DOHH2 (cell line): ENCODE measurements at regions not wholly inside any gene's neighbourhood (a gene's known extent, or its start where the extent isn't known, plus 50 kb on each side); places are given as distances from the start of the nearest gene placed in this dataset.

ENCODE experiments used
- H3F3A ChIP-seq: fragments of 200-600 bp; sonication (generic), shearing (Covaris generic); 2 replicates; pipeline ENCODE4 v1.6.0; 2016; ENCODE audit warnings: antibody characterized with exemption, mild to moderate bottlenecking; ENCODE audit not compliant: control insufficient read depth, insufficient read depth
- H3K27ac ChIP-seq: fragments of 200-600 bp; sonication (generic); 2 replicates; pipeline ENCODE4 v1.5.1; 2014; ENCODE audit warnings: low read depth, mild to moderate bottlenecking, low read length, moderate library complexity
- H3K27me3 ChIP-seq: fragments of 200-600 bp; sonication (generic); 2 replicates; pipeline ENCODE4 v1.6.1; 2014; ENCODE audit warnings: mild to moderate bottlenecking, low read length, mixed read lengths; ENCODE audit not compliant: control insufficient read depth
- H3K36me3 ChIP-seq: fragments of 200-600 bp; sonication (generic); 2 replicates; pipeline ENCODE4 v1.6.1; 2014; ENCODE audit warnings: mild to moderate bottlenecking, low read length, moderate library complexity, mixed read lengths; ENCODE audit not compliant: control insufficient read depth
- H3K4me1 ChIP-seq: fragments of 200-600 bp; sonication (generic); 2 replicates; pipeline ENCODE4 v1.6.1; 2014; ENCODE audit warnings: mild to moderate bottlenecking, low read length, mixed read lengths; ENCODE audit not compliant: control insufficient read depth
- H3K4me2 ChIP-seq: fragments of 200-600 bp; sonication (generic); 2 replicates; pipeline ENCODE4 v1.6.0; 2014; ENCODE audit warnings: mild to moderate bottlenecking, low read length, moderate library complexity
- H3K4me3 ChIP-seq: fragments of 200-600 bp; sonication (generic); 2 replicates; pipeline ENCODE4 v1.5.1; 2014; ENCODE audit warnings: mild to moderate bottlenecking, low read length, mixed read lengths
- H3K79me2 ChIP-seq: fragments of 200-600 bp; sonication (generic); 2 replicates; pipeline ENCODE4 v1.6.1; 2014; ENCODE audit warnings: mild to moderate bottlenecking, low read length, mixed read lengths; ENCODE audit not compliant: control insufficient read depth
- H3K9me2 ChIP-seq: fragments of 200-600 bp; sonication (generic); replicated peaks from 2 replicates; pipeline ENCODE4 v1.6.1; 2014; ENCODE audit warnings: mild to moderate bottlenecking, low read length, mixed read lengths; ENCODE audit not compliant: control insufficient read depth
- H3K9me3 ChIP-seq: fragments of 200-600 bp; sonication (generic); 2 replicates; pipeline ENCODE4 v1.6.1; 2014; ENCODE audit warnings: antibody characterized with exemption, low read length, mixed read lengths; ENCODE audit not compliant: control insufficient read depth, insufficient read depth
- H4K20me1 ChIP-seq: fragments of 200-600 bp; sonication (generic); 2 replicates; pipeline ENCODE4 v1.6.0; 2014; ENCODE audit warnings: low read depth, mild to moderate bottlenecking, antibody characterized with exemption, low read length, moderate library complexity; ENCODE audit not compliant: control insufficient read depth, insufficient read depth
- EZH2phosphoT487 ChIP-seq: fragments of 200-600 bp; sonication (generic); IDR thresholded peaks from 2 replicates; pipeline ENCODE4 v1.6.1; 2017; ENCODE audit warnings: borderline replicate concordance, mild to moderate bottlenecking, antibody characterized with exemption, low read length, moderate library complexity, mixed read lengths
- TF ChIP-seq, protein P1 (sequence below): fragments of 200-600 bp; sonication (generic); IDR thresholded peaks from one replicate; pipeline ENCODE4 v1.5.1; 2014; ENCODE audit warnings: antibody characterized with exemption, mild to moderate bottlenecking, low read depth, low read length; ENCODE audit not compliant: poor library complexity, severe bottlenecking

DNA sequence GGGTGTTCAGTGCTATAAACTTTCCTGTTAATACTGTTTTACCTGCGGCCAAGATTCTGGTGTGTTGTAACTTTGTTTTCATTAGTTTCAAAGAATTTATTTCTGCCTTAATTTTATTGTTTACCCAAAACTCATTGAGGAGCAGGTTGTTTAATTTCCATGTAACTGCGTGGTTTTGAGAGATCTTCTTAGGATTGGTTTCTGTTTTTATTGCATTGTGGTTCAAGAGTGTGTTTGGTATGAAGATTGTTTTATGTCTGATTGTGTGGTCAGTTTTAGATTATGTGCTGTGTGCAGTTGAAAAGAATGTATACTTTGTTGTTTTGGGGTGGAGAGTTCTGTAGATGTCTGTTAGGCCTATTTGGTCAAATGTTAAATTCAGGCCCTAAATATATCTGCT lies 133.5 kb upstream of the GALNT15 start:
- H3K79me2 ChIP-seq, result no peaks in the 10 kb centered on the region
- H3K27ac ChIP-seq, result no peak overlapping the region
- no peaks in the 10 kb centered on the region for H3K9me3 ChIP-seq
- H3F3A ChIP-seq, result no peaks in the 10 kb centered on the region
- no peaks in the 10 kb centered on the region for H4K20me1 ChIP-seq
- H3K9me2 ChIP-seq, result no peaks in the 10 kb centered on the region
- TF ChIP-seq, protein P1, sequence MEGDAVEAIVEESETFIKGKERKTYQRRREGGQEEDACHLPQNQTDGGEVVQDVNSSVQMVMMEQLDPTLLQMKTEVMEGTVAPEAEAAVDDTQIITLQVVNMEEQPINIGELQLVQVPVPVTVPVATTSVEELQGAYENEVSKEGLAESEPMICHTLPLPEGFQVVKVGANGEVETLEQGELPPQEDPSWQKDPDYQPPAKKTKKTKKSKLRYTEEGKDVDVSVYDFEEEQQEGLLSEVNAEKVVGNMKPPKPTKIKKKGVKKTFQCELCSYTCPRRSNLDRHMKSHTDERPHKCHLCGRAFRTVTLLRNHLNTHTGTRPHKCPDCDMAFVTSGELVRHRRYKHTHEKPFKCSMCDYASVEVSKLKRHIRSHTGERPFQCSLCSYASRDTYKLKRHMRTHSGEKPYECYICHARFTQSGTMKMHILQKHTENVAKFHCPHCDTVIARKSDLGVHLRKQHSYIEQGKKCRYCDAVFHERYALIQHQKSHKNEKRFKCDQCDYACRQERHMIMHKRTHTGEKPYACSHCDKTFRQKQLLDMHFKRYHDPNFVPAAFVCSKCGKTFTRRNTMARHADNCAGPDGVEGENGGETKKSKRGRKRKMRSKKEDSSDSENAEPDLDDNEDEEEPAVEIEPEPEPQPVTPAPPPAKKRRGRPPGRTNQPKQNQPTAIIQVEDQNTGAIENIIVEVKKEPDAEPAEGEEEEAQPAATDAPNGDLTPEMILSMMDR, result no peak
- TF ChIP-seq EZH2phosphoT487, result no peak
- H3K27me3 ChIP-seq, result peaks cover 14% of the 10 kb centered on the region
- no peak overlapping the region for H3K4me2 ChIP-seq
- H3K4me1 ChIP-seq, result no peaks in the 10 kb centered on the region
- H3K36me3 ChIP-seq, result no peaks in the 10 kb centered on the region
- no peak overlapping the region for H3K4me3 ChIP-seq

DNA sequence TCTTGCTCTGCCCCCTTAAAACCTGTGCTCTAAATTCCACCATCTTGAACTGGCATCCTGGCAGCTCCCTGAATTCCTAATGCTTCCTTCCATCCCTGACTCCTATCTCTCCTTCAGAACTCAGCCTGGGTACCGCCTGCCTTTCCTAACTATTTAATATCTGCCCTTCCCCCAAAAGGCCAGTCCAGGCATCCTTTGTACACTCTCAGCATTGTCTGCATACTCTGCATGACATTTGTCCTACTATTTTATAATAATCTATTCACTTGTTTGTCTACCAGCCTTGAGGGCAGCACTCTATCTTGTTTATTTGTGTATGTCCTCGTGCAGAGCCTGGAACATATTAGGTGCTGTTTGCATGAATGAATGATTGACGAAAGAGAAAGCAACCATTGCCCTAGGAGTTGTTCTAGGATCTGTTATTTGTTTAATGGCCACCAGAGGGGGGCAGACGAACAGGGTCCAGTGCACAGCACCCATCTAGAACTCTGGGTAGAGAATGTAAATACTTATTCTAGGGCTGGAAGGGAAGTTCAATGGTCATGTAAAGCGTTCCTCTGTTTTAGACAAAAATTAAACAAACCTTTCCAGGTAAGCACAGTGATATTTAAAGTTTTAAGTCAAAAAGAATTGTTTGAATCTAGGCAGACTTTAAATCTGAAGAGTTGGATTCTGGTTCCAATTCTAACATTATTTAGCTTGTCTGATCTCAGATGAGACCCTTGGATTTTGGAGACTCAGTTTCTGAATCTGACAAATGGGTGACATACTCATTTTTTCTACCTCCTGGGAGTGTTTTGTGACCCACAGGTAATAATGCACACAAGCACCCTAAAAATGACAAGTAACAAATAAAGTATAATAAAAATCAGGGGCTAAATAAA lies 125.8 kb upstream of the GALNT15 start:
- H3K36me3 ChIP-seq, result no peaks in the 10 kb centered on the region
- H3K27ac ChIP-seq, result no peak overlapping the region
- H3F3A ChIP-seq, result no peaks in the 10 kb centered on the region
- H4K20me1 ChIP-seq, result no peaks in the 10 kb centered on the region
- no peak overlapping the region; the same call in 1 of the 2 replicates for H3K4me2 ChIP-seq
- H3K79me2 ChIP-seq, result no peaks in the 10 kb centered on the region
- TF ChIP-seq, protein P1, result peak; percentile 74
- TF ChIP-seq EZH2phosphoT487, result no peak
- H3K4me3 ChIP-seq, result no peak overlapping the region
- no peaks in the 10 kb centered on the region for H3K9me3 ChIP-seq
- no peaks in the 10 kb centered on the region for H3K4me1 ChIP-seq
- no peaks in the 10 kb centered on the region for H3K9me2 ChIP-seq
- H3K27me3 ChIP-seq, result no peaks in the 10 kb centered on the region; the same call in 1 of the 2 replicates

DNA sequence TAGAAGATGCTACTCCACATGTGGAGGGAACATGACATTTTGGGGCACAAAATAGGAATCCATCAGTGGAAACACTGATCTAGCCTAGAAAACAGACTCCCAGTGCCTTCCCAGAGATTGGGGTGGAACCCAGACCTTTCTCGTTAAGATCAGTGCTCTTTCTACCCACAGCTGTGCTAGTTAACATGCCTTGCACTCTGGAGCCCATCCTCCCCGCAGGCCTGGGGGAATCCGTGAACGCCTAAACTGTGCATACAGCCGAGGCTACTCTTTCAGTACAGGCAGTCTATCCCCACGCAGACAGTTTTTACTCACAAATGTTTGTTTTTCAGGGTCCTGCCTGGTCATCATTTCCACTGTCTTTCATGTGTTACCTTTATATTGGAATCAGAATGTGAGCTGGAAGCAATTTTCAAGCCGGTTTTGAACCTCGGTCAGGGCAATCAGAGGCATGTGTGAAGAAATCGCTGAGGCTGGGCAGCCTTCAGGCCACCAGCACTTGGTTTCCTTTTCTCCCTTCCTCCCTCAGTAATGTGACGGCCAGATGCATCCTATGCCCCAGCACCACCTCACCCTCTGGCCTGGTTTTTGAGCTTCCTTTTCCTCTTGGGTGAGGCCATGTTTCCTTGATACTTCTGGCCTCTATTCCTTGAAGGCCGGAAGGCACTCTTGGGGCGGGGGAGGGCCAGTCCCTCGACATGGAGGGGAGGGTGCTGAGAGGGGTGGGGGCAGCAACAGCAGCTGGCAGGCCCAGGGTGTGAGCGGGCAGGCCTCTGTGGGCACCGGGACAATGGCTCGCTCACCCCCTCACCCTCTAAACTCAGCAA lies 123.6 kb upstream of the GALNT15 start:
- H3K4me3 ChIP-seq, result no peak overlapping the region
- H3F3A ChIP-seq, result no peaks in the 10 kb centered on the region
- H3K9me2 ChIP-seq, result no peaks in the 10 kb centered on the region
- no peaks in the 10 kb centered on the region for H3K36me3 ChIP-seq
- H3K9me3 ChIP-seq, result no peaks in the 10 kb centered on the region
- H3K79me2 ChIP-seq, result no peaks in the 10 kb centered on the region
- no peak overlapping the region for H3K4me2 ChIP-seq
- H3K4me1 ChIP-seq, result no peaks in the 10 kb centered on the region
- H3K27me3 ChIP-seq, result no peaks in the 10 kb centered on the region; the same call in 1 of the 2 replicates
- no peaks in the 10 kb centered on the region for H4K20me1 ChIP-seq
- TF ChIP-seq, protein P1, result no peak
- TF ChIP-seq EZH2phosphoT487, result no peak
- H3K27ac ChIP-seq, result no peak overlapping the region
